ENCODE measurements at regions not wholly inside any gene's neighbourhood (a gene's known extent, or its start where the extent isn't known, plus 50 kb on each side); places are given as distances from the start of the nearest gene placed in this dataset.

DNA sequence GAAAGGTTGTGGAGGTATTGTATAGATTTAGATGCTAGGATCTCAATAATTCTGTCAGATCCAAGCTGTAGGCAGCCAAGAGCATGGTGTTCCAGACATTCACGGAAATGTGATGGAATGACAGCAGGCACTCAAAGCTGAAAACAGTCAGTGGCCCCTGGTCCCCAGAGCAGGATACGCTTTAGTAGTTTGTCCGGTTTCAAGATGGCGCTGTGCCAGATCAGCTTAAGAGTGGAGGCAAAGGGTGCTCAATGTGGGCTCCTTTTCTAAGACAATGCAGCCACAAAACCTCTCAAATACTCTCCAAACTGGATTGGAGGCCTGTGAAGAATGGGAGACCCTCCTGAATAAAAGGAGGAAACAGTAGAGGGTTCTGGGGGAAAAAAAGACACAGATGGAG lies 291.2 kb upstream of the HS3ST1 start (continued):
- TF ChIP-seq, protein P1, sequence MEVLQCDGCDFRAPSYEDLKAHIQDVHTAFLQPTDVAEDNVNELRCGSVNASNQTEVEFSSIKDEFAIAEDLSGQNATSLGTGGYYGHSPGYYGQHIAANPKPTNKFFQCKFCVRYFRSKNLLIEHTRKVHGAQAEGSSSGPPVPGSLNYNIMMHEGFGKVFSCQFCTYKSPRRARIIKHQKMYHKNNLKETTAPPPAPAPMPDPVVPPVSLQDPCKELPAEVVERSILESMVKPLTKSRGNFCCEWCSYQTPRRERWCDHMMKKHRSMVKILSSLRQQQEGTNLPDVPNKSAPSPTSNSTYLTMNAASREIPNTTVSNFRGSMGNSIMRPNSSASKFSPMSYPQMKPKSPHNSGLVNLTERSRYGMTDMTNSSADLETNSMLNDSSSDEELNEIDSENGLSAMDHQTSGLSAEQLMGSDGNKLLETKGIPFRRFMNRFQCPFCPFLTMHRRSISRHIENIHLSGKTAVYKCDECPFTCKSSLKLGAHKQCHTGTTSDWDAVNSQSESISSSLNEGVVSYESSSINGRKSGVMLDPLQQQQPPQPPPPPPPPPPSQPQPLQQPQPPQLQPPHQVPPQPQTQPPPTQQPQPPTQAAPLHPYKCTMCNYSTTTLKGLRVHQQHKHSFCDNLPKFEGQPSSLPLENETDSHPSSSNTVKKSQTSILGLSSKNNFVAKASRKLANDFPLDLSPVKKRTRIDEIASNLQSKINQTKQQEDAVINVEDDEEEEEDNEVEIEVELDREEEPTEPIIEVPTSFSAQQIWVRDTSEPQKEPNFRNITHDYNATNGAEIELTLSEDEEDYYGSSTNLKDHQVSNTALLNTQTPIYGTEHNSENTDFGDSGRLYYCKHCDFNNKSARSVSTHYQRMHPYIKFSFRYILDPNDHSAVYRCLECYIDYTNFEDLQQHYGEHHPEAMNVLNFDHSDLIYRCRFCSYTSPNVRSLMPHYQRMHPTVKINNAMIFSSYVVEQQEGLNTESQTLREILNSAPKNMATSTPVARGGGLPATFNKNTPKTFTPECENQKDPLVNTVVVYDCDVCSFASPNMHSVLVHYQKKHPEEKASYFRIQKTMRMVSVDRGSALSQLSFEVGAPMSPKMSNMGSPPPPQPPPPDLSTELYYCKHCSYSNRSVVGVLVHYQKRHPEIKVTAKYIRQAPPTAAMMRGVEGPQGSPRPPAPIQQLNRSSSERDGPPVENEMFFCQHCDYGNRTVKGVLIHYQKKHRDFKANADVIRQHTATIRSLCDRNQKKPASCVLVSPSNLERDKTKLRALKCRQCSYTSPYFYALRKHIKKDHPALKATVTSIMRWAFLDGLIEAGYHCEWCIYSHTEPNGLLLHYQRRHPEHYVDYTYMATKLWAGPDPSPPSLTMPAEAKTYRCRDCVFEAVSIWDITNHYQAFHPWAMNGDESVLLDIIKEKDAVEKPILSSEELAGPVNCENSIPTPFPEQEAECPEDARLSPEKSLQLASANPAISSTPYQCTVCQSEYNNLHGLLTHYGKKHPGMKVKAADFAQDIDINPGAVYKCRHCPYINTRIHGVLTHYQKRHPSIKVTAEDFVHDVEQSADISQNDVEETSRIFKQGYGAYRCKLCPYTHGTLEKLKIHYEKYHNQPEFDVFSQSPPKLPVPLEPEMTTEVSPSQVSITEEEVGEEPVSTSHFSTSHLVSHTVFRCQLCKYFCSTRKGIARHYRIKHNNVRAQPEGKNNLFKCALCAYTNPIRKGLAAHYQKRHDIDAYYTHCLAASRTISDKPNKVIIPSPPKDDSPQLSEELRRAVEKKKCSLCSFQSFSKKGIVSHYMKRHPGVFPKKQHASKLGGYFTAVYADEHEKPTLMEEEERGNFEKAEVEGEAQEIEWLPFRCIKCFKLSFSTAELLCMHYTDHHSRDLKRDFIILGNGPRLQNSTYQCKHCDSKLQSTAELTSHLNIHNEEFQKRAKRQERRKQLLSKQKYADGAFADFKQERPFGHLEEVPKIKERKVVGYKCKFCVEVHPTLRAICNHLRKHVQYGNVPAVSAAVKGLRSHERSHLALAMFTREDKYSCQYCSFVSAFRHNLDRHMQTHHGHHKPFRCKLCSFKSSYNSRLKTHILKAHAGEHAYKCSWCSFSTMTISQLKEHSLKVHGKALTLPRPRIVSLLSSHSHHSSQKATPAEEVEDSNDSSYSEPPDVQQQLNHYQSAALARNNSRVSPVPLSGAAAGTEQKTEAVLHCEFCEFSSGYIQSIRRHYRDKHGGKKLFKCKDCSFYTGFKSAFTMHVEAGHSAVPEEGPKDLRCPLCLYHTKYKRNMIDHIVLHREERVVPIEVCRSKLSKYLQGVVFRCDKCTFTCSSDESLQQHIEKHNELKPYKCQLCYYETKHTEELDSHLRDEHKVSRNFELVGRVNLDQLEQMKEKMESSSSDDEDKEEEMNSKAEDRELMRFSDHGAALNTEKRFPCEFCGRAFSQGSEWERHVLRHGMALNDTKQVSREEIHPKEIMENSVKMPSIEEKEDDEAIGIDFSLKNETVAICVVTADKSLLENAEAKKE (CRISPR knock-in tag; IDR thresholded peaks at IDR 0.05), result no peak
- no peak for TF ChIP-seq POLR2AphosphoS5 (IDR thresholded peaks at IDR 0.05; ENCODE audit: low read depth)
- no peak for TF ChIP-seq ETS1 (IDR thresholded peaks at IDR 0.05)

DNA sequence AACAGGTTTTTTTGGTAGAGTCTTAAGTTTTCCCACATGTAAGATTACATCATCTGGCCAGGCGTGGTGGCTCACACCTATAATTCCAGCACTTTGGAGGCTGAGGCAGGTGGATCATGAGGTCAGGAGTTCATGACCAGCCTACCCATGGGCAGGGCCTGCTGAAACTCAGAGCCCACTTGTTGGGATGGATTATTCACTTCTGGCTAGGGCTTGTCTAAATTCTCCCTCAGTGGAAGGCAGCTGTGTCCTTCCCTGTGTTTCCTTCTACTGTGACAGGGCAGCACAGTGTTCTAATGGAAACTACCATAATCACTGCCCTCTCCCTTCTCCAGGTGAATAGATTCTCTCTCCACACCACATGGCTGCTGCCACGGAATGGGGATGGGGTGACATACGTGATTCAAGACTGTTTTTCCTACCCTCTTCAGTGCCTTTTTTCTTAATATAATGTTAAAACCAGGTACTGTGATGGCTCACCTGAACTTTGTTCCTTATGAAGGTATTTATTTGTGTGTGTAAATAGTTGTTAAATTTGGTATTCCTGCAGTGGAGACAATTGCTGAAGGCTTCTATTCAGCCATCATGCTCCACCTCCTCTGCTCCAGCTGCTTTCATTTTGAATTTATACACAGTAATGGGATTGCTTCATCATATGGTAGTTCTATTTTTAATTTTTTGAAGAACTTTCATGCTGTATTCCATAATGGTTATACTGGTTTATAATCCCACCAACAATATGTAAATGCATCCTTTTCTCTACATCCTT lies 287.2 kb upstream of the HS3ST1 start:
- Histone ChIP-seq H4K20me1 (replicated peaks; ENCODE audit: insufficient read depth) (no peaks in the 10 kb centered on the region), H3K27ac (ENCODE audit: low read depth) (no peak overlapping the region), H3K4me2 (no peak overlapping the region), H2AFZ (no peak overlapping the region), H3K9me2 (ENCODE audit: insufficient read depth) (no peaks in the 10 kb centered on the region), H3K36me3 (ENCODE audit: insufficient read depth) (no peaks in the 10 kb centered on the region), H3K79me2 (replicated peaks; ENCODE audit: insufficient read depth) (no peaks in the 10 kb centered on the region), H3K4me1 (ENCODE audit: insufficient read depth) (peaks cover 4% of the 10 kb centered on the region; the same call in 1 of the 2 replicates), H3K27me3 (ENCODE audit: insufficient read depth) (no peaks in the 10 kb centered on the region), H3K4me3 (no peak overlapping the region), H3F3A (replicated peaks; ENCODE audit: low read depth) (no peaks in the 10 kb centered on the region)
- no peak overlapping the region for H3K27ac Mint-ChIP-seq
- H3K27me3 Mint-ChIP-seq (ENCODE audit: insufficient read depth, low read depth, poor library complexity), result no peaks in the 10 kb centered on the region
- H3K9me3 Mint-ChIP-seq, result peaks cover 14% of the 10 kb centered on the region; the same call in 2 of the 3 replicates
- no peak overlapping the region for H3K4me3 Mint-ChIP-seq
- ATAC-seq (no peak), DNase-seq (ENCODE audit: low spot score) (no peak)
- peaks cover 7% of the 10 kb centered on the region; the same call in 2 of the 3 replicates for H3K36me3 Mint-ChIP-seq (ENCODE audit: low read depth)
- peaks cover 10% of the 10 kb centered on the region for H3K4me1 Mint-ChIP-seq
- TF ChIP-seq ZNF114 (CRISPR knock-in tag; IDR thresholded peaks at IDR 0.05) (no peak), CTCF (conservative IDR thresholded peaks at IDR 0.05; ENCODE audit: low read depth in 2 of 2) (no peak), EZH2phosphoT487 (IDR thresholded peaks at IDR 0.05; ENCODE audit: unreplicated experiment) (no peak), JUNB (IDR thresholded peaks at IDR 0.05; ENCODE audit: unreplicated experiment) (no peak), ETS1 (IDR thresholded peaks at IDR 0.05) (no peak), NANOG (IDR thresholded peaks at IDR 0.05; ENCODE audit: borderline replicate concordance) (no peak), POLR2AphosphoS5 (IDR thresholded peaks at IDR 0.05; ENCODE audit: low read depth) (no peak), CREB1 (CRISPR knock-in tag; IDR thresholded peaks at IDR 0.05; ENCODE audit: low read depth) (no peak)
